ENCODE measurements at regions not wholly inside any gene's neighbourhood (a gene's known extent, or its start where the extent isn't known, plus 50 kb on each side); places are given as distances from the start of the nearest gene placed in this dataset.
"Not testable (repeated sequence)": the region's sequence is repeated elsewhere in the genome, so short reads cannot be mapped to it uniquely, and the experiment has no call there.

DNA sequence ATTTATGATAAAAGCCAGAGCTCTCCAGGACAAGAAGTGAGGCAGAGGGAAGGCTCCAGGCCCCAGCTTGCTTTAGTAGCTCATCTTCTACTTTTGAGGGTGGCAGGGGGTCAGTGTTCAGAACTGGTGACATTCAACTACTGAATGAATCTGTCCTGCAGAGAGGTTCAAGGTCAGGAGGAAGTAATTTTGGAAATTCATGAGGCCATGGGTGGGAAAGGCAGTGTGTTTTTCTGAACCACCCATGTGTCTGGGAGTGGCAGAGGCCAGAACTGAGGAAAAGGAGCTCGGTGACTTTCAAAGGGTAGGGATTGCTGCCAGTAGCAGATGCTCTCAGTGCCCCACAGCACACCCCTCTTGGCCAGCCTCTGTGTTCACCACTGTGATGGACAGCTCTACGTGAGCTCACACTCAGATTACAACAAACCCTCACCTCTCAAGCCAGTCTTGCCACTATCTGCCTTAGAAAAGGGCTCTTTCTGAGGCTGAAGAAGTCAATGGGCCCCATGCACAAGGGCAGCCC lies 571.2 kb downstream of the RAB28 start:
- H3K79me2 ChIP-seq (ENCODE audit: low read length), result no peaks in the 10 kb centered on the region
- H3K9ac ChIP-seq (ENCODE audit: low read length), result no peak overlapping the region
- 0 out of 2 replicates have a peak, but pooled peaks cover 9% of the 10 kb centered on the region for H3K9me3 ChIP-seq (ENCODE audit: insufficient read depth, low read length)
- no peaks in the 10 kb centered on the region for H3K27me3 ChIP-seq (ENCODE audit: low read depth, low read length)
- H3K4me2 ChIP-seq (ENCODE audit: low read length), result no peak overlapping the region
- H3K27ac ChIP-seq (ENCODE audit: low read length), result no peak overlapping the region
- no peak overlapping the region for H3K4me3 ChIP-seq (ENCODE audit: low read length)
- H3K36me3 ChIP-seq (replicated peaks; ENCODE audit: low read depth, low read length), result no peaks in the 10 kb centered on the region
- no peaks in the 10 kb centered on the region for H3K4me1 ChIP-seq (ENCODE audit: low read length)
- no peaks in the 10 kb centered on the region for H4K20me1 ChIP-seq (ENCODE audit: insufficient read depth, low read length)
- H2AFZ ChIP-seq (ENCODE audit: low read depth, low read length), result no peak overlapping the region
- TF ChIP-seq, protein P1, sequence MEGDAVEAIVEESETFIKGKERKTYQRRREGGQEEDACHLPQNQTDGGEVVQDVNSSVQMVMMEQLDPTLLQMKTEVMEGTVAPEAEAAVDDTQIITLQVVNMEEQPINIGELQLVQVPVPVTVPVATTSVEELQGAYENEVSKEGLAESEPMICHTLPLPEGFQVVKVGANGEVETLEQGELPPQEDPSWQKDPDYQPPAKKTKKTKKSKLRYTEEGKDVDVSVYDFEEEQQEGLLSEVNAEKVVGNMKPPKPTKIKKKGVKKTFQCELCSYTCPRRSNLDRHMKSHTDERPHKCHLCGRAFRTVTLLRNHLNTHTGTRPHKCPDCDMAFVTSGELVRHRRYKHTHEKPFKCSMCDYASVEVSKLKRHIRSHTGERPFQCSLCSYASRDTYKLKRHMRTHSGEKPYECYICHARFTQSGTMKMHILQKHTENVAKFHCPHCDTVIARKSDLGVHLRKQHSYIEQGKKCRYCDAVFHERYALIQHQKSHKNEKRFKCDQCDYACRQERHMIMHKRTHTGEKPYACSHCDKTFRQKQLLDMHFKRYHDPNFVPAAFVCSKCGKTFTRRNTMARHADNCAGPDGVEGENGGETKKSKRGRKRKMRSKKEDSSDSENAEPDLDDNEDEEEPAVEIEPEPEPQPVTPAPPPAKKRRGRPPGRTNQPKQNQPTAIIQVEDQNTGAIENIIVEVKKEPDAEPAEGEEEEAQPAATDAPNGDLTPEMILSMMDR (IDR thresholded peaks at IDR 0.05; ENCODE audit: low read depth, low read length), result no peak
- TF ChIP-seq EZH2phosphoT487 (IDR thresholded peaks at IDR 0.05; ENCODE audit: low read depth), result no peak

DNA sequence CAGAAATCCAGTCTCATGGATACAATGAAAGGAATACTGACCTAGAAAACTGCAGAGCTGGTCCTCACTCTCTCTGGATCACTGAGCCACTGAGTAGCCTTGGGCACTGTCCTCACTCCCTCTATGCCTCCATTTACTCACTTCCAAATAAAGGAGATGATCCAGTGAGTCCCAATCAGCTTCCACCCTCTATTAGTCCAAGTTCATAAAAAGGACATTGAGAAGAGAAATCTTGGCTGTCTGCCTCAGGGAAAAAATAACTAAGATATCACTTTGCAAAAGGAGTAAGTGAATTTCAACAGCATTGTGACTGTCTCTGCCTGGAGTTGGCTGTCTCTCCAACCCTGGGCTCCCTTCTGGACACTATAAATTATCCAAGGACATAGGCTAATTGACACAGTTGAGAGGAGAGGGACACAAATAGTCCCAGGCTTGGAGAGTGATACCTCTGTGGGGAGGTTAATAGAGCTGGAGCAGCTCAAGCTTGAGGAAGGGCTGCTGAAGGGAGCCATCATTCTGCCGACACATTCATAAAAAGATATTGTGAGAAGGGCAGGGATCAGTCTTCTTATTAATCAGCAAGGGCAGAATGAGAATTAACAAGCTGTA lies 572.3 kb downstream of the RAB28 start:
- Histone ChIP-seq H4K20me1 (ENCODE audit: insufficient read depth, low read length) (no peaks in the 10 kb centered on the region), H3K4me3 (ENCODE audit: low read length) (no peak overlapping the region), H3K4me1 (ENCODE audit: low read length) (no peaks in the 10 kb centered on the region), H2AFZ (ENCODE audit: low read depth, low read length) (no peak overlapping the region), H3K9ac (ENCODE audit: low read length) (no peak overlapping the region), H3K36me3 (replicated peaks; ENCODE audit: low read depth, low read length) (no peaks in the 10 kb centered on the region), H3K79me2 (ENCODE audit: low read length) (no peaks in the 10 kb centered on the region), H3K27ac (ENCODE audit: low read length) (no peak overlapping the region), H3K9me3 (ENCODE audit: insufficient read depth, low read length) (0 out of 2 replicates have a peak, but pooled peaks cover 9% of the 10 kb centered on the region), H3K27me3 (ENCODE audit: low read depth, low read length) (no peaks in the 10 kb centered on the region), H3K4me2 (ENCODE audit: low read length) (no peak overlapping the region)
- no peak for TF ChIP-seq EZH2phosphoT487 (IDR thresholded peaks at IDR 0.05; ENCODE audit: low read depth)
- TF ChIP-seq, protein P1 (IDR thresholded peaks at IDR 0.05; ENCODE audit: low read depth, low read length), result no peak

DNA sequence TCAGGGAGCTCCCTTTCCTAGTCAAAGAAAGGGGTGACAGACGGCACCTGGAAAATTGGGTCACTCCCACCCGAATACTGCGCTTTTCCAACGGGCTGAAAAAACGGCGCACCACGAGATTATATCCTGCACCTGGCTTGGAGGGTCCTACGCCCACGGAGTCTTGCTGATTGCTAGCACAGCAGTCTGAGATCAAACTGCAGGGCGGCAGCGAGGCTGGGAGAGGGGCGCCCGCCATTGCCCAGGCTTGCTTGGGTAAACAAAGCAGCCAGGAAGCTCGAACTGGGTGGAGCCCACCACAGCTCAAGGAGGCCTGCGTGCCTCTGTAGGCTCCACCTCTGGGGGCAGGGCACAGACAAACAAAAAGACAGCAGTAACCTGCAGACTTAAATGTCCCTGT lies 580.5 kb downstream of the RAB28 start:
- not testable (repeated sequence) for H3K4me2 ChIP-seq (ENCODE audit: low read length); H3K4me3 ChIP-seq (ENCODE audit: low read length); H2AFZ ChIP-seq (ENCODE audit: low read depth, low read length); H3K9me3 ChIP-seq (ENCODE audit: insufficient read depth, low read length); H3K4me1 ChIP-seq (ENCODE audit: low read length); H4K20me1 ChIP-seq (ENCODE audit: insufficient read depth, low read length); H3K79me2 ChIP-seq (ENCODE audit: low read length); H3K27ac ChIP-seq (ENCODE audit: low read length); H3K9ac ChIP-seq (ENCODE audit: low read length); H3K27me3 ChIP-seq (ENCODE audit: low read depth, low read length); H3K36me3 ChIP-seq (replicated peaks; ENCODE audit: low read depth, low read length)

DNA sequence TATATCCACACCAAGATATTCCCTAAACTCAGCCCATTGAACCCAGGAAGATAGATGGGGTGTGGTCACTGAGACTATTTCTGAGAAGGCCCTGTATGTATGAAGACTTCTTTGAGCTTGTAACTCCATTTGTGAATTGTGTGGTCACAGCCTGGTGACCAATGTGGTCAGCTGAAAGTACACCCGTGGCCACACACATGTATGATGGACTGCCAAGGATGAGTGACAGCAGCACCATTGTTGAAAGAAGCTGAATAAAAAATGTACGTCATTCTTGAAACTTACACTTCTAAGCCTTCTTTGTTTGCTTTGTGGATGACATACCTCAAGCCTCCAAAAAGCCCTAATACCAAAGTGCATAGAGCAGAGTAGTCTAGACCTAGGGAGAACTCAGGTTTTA lies 581.4 kb downstream of the RAB28 start:
- no peak overlapping the region for H3K4me3 ChIP-seq (ENCODE audit: low read length)

More for the DNA sequence above, 581.4 kb downstream of the RAB28 start:
- TF ChIP-seq EZH2phosphoT487 (IDR thresholded peaks at IDR 0.05; ENCODE audit: low read depth), result no peak
- TF ChIP-seq, protein P1 (IDR thresholded peaks at IDR 0.05; ENCODE audit: low read depth, low read length), result no peak
- H3K9me3 ChIP-seq (ENCODE audit: insufficient read depth, low read length), result no peaks in the 10 kb centered on the region
- no peak overlapping the region for H3K9ac ChIP-seq (ENCODE audit: low read length)
- H3K4me2 ChIP-seq (ENCODE audit: low read length), result no peak overlapping the region
- H3K27me3 ChIP-seq (ENCODE audit: low read depth, low read length), result no peaks in the 10 kb centered on the region
- H3K4me1 ChIP-seq (ENCODE audit: low read length), result no peaks in the 10 kb centered on the region
- H4K20me1 ChIP-seq (ENCODE audit: insufficient read depth, low read length), result no peaks in the 10 kb centered on the region
- H3K27ac ChIP-seq (ENCODE audit: low read length), result no peak overlapping the region
- H2AFZ ChIP-seq (ENCODE audit: low read depth, low read length), result no peak overlapping the region
- H3K36me3 ChIP-seq (replicated peaks; ENCODE audit: low read depth, low read length), result no peaks in the 10 kb centered on the region
- no peaks in the 10 kb centered on the region for H3K79me2 ChIP-seq (ENCODE audit: low read length)
